ENCODE measurements at regions not wholly inside any gene's neighbourhood (a gene's known extent, or its start where the extent isn't known, plus 50 kb on each side); places are given as distances from the start of the nearest gene placed in this dataset.

GRCh38 chr13:61766667-61767058 lies 351.0 kb upstream of the PCDH20 start:
- DNase-seq (ENCODE audit: low read depth), result no peak

GRCh38 chr13:61765940-61766666 lies 350.5 kb upstream of the PCDH20 start:
- DNase-seq (ENCODE audit: low read depth), result no peak

GRCh38 chr13:61765181-61765742 lies 349.6 kb upstream of the PCDH20 start:
- no peak for DNase-seq (ENCODE audit: low read depth)

- DNase-seq (ENCODE audit: low read depth), result no peak
Observed at GRCh38 chr13:61761690-61762089, 346.0 kb upstream of the PCDH20 start.

GRCh38 chr13:61760102-61760501 lies 344.5 kb upstream of the PCDH20 start:
- no peak for DNase-seq (ENCODE audit: low read depth)

- DNase-seq (ENCODE audit: low read depth), result no peak
Observed at GRCh38 chr13:61756031-61756430, 340.4 kb upstream of the PCDH20 start.

- DNase-seq (ENCODE audit: low read depth), result no peak
Observed at GRCh38 chr13:61751039-61751438, 335.4 kb upstream of the PCDH20 start.

- no peak for DNase-seq (ENCODE audit: low read depth)
Observed at GRCh38 chr13:61738236-61738750, 322.6 kb upstream of the PCDH20 start.

- no peak for DNase-seq (ENCODE audit: low read depth)
Observed at GRCh38 chr13:61734683-61735082, 319.0 kb upstream of the PCDH20 start.

- DNase-seq (ENCODE audit: low read depth), result no peak
Observed at GRCh38 chr13:61728471-61728870, 312.8 kb upstream of the PCDH20 start.

GRCh38 chr13:61727767-61728166 lies 312.1 kb upstream of the PCDH20 start:
- DNase-seq (ENCODE audit: low read depth), result no peak

- no peak for DNase-seq (ENCODE audit: low read depth)
Observed at GRCh38 chr13:61725806-61726205, 310.2 kb upstream of the PCDH20 start.

GRCh38 chr13:61722119-61722518 lies 306.5 kb upstream of the PCDH20 start:
- DNase-seq (ENCODE audit: low read depth), result no peak

GRCh38 chr13:61712621-61713020 lies 297.0 kb upstream of the PCDH20 start:
- DNase-seq (ENCODE audit: low read depth), result no peak

GRCh38 chr13:61709258-61709657 lies 293.6 kb upstream of the PCDH20 start:
- DNase-seq (ENCODE audit: low read depth), result no peak

GRCh38 chr13:61706899-61707298 lies 291.2 kb upstream of the PCDH20 start:
- DNase-seq (ENCODE audit: low read depth), result no peak

- no peak for DNase-seq (ENCODE audit: low read depth)
Observed at GRCh38 chr13:61700620-61701019, 285.0 kb upstream of the PCDH20 start.

- DNase-seq (ENCODE audit: low read depth), result no peak
Observed at GRCh38 chr13:61700181-61700580, 284.5 kb upstream of the PCDH20 start.

GRCh38 chr13:61696676-61697075 lies 281.0 kb upstream of the PCDH20 start:
- no peak for DNase-seq (ENCODE audit: low read depth)

GRCh38 chr13:61695147-61695546 lies 279.5 kb upstream of the PCDH20 start:
- no peak for DNase-seq (ENCODE audit: low read depth)

GRCh38 chr13:61692691-61693090 lies 277.0 kb upstream of the PCDH20 start:
- DNase-seq (ENCODE audit: low read depth), result no peak

- no peak for DNase-seq (ENCODE audit: low read depth)
Observed at GRCh38 chr13:61685682-61686012, 270.0 kb upstream of the PCDH20 start.

- no peak for DNase-seq (ENCODE audit: low read depth)
Observed at GRCh38 chr13:61684976-61685681, 269.5 kb upstream of the PCDH20 start.
